ENCODE measurements at regions not wholly inside any gene's neighbourhood (a gene's known extent, or its start where the extent isn't known, plus 50 kb on each side); places are given as distances from the start of the nearest gene placed in this dataset.

GRCh38 chr15:61746589-61746988 is 313.7 kb downstream of the VPS13C start:
- no peak for TF ChIP-seq CTCF (IDR thresholded peaks at IDR 0.05)
- TF ChIP-seq POLR2A (IDR thresholded peaks at IDR 0.05), result no peak

Data from body of pancreas (tissue), 4 donors.